ENCODE measurements at regions not wholly inside any gene's neighbourhood (a gene's known extent, or its start where the extent isn't known, plus 50 kb on each side); places are given as distances from the start of the nearest gene placed in this dataset.
A peak's percentile ranks its signal among the peaks of the same experiment; 100 is the strongest.

DNA sequence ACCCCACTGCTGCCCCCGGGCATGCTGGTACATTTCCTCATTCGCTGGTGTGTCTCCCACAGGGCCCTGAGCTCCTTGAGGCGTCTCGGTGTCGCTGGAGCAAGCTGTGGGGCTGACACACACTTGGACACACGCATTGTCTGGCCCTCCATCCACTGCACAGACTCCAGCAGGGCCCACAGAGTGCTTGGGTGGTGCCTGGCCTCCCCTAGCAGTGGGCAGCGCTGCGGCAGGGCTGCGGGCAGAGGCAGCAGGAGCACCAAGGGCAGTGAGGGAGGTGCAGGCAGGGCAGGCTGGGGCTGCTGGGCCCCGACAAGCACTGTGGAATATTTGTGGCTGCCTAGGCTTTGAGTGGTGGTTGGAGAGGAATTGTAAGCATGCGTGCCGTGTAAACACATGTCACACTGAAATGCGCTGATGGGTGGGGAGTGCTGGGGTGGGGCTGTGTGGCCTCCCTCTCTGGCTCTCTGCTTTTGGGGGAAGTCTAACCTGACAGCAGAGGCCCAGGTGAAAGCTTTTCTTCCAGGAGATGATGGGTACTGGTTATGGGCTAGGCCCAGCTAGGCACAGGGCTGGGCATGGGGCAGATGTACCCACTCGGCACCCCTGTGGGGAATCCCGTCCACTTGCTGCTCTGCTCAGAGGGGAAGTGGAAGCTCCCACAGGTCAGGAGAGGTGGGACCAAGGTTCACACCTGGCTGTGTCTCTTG is 55.5 kb upstream of the HS6ST1 start:
- CTCF ChIA-PET, result interaction anchor here (0.7 to 0.8 kb wide), 2 partner anchors 11 to 381 kb away, joined by 4 to 7 read pairs; no protein-coding TSS in a partner anchor
- Histone ChIP-seq H3K27me3 (ENCODE audit: control insufficient read depth, insufficient read depth, low read length) (no peaks in the 10 kb centered on the region), H3K4me3 (ENCODE audit: low read depth, low read length) (no peak overlapping the region), H3K27ac (ENCODE audit: low read depth, low read length) (peak overlapping the region; percentile 11), H3K9me3 (ENCODE audit: control insufficient read depth, insufficient read depth, low read length) (no peaks in the 10 kb centered on the region; the same call in 1 of the 2 replicates)
- POLR2A ChIA-PET, result interaction anchor here (0.5 to 1.9 kb wide), 5 partner anchors 10 to 79 kb away, joined by 3 to 14 read pairs (median 6); no protein-coding TSS in a partner anchor
- TF ChIP-seq, protein P1, sequence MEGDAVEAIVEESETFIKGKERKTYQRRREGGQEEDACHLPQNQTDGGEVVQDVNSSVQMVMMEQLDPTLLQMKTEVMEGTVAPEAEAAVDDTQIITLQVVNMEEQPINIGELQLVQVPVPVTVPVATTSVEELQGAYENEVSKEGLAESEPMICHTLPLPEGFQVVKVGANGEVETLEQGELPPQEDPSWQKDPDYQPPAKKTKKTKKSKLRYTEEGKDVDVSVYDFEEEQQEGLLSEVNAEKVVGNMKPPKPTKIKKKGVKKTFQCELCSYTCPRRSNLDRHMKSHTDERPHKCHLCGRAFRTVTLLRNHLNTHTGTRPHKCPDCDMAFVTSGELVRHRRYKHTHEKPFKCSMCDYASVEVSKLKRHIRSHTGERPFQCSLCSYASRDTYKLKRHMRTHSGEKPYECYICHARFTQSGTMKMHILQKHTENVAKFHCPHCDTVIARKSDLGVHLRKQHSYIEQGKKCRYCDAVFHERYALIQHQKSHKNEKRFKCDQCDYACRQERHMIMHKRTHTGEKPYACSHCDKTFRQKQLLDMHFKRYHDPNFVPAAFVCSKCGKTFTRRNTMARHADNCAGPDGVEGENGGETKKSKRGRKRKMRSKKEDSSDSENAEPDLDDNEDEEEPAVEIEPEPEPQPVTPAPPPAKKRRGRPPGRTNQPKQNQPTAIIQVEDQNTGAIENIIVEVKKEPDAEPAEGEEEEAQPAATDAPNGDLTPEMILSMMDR (IDR thresholded peaks at IDR 0.05; ENCODE audit: low read depth, low read length), result no peak
- DNase-seq (ENCODE audit: low read depth, low spot score), result peak; percentile 72

DNA sequence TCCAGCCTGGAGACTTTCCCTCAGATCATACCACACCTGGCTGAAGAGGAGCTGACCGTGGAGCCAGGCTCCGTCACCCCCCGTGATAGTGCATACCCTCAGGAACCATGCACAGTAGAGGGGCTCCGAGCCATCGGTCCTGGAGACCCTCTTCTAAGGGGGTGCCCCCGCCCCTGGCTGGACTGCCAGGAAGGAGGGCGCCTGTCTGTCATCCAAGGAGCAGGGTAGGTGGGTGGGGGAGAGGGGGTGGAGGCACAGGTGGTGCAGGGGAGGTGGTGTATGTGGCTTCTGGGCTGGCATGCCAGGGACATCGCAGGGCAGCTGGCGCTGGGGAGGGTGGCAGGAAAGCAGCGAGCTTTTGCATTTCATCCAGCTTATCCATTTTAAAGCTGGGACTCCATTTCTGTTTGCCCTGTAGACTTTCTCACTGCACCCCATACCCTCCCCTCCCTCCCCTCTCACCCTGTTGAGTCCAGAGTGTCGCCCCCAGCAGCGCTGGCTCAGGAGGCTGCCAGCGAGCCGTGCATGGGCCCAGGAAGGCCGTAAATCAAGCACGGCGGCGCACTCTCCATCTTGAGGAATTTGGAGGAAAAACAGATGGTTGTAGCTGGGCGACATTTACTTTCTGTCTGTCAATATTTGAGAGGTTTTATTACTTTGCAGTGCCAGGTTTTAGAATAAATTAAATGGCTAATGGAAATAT is 56.2 kb upstream of the HS6ST1 start:
- no peak for DNase-seq (ENCODE audit: low read depth, low spot score)
- TF ChIP-seq, protein P1 (IDR thresholded peaks at IDR 0.05; ENCODE audit: low read depth, low read length), result no peak
- Histone ChIP-seq H3K9me3 (ENCODE audit: control insufficient read depth, insufficient read depth, low read length) (no peaks in the 10 kb centered on the region; the same call in 1 of the 2 replicates), H3K27me3 (ENCODE audit: control insufficient read depth, insufficient read depth, low read length) (no peaks in the 10 kb centered on the region), H3K4me3 (ENCODE audit: low read depth, low read length) (no peak overlapping the region), H3K27ac (ENCODE audit: low read depth, low read length) (peak overlapping the region; percentile 11)
- CTCF ChIA-PET, result interaction anchor here (0.7 to 1.2 kb wide), 3 partner anchors 12 to 380 kb away, joined by 3 to 7 read pairs (median 4); no protein-coding TSS in a partner anchor
- POLR2A ChIA-PET, result interaction anchor here (0.5 to 1.9 kb wide), 5 partner anchors 9 to 79 kb away, joined by 3 to 14 read pairs (median 4); no protein-coding TSS in a partner anchor

DNA sequence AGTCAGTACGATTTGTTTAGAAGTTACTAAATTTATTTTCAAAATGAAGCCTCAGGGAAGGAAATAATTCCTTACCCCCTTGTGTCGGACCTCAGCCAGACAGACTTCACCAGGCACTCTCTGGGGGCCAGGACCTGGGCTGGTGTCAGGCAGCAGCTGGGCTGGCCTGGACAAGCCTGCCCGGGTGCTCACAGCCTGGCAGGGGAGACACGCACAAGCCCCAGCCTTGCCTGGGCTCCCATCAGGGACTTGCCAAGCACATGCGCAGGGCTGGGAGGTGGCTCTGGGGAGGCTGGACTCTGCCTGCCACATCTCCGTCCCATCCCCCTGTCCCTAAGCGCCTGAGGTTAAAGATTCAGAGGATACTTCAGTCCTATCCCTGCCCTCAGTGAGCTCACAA is 56.8 kb upstream of the HS6ST1 start:
- ChIA-PET POLR2A (interaction anchor here (1.2 kb wide), 1 partner anchor 46 kb away, joined by 3 read pairs; no protein-coding TSS in a partner anchor), CTCF (interaction anchor here (1.2 kb wide), 1 partner anchor 12 kb away, joined by 3 read pairs; no protein-coding TSS in a partner anchor)
- no peaks in the 10 kb centered on the region; the same call in 1 of the 2 replicates for H3K9me3 ChIP-seq (ENCODE audit: control insufficient read depth, insufficient read depth, low read length)
- peak overlapping the region; percentile 12 for H3K27ac ChIP-seq (ENCODE audit: low read depth, low read length)
- no peak for DNase-seq (ENCODE audit: low read depth, low spot score)
- H3K4me3 ChIP-seq (ENCODE audit: low read depth, low read length), result no peak overlapping the region
- TF ChIP-seq, protein P1 (IDR thresholded peaks at IDR 0.05; ENCODE audit: low read depth, low read length), result no peak
- H3K27me3 ChIP-seq (ENCODE audit: control insufficient read depth, insufficient read depth, low read length), result no peaks in the 10 kb centered on the region

GRCh38 chr2:128376241-128377041 is 57.8 kb upstream of the HS6ST1 start:
- no peaks in the 10 kb centered on the region for H3K27me3 ChIP-seq (ENCODE audit: control insufficient read depth, insufficient read depth, low read length)
- TF ChIP-seq, protein P1 (IDR thresholded peaks at IDR 0.05; ENCODE audit: low read depth, low read length), result no peak
- no peak overlapping the region for H3K27ac ChIP-seq (ENCODE audit: low read depth, low read length)
- POLR2A ChIA-PET, result interaction anchor here (1.2 kb wide), 1 partner anchor 47 kb away, joined by 3 read pairs; no protein-coding TSS in a partner anchor
- CTCF ChIA-PET, result no interaction called here
- H3K4me3 ChIP-seq (ENCODE audit: low read depth, low read length), result no peak overlapping the region
- no peak for DNase-seq (ENCODE audit: low read depth, low spot score)
- no peaks in the 10 kb centered on the region; the same call in 1 of the 2 replicates for H3K9me3 ChIP-seq (ENCODE audit: control insufficient read depth, insufficient read depth, low read length)

Data from AG04450 (cell line).